Neural cell (in vitro differentiated cells): ENCODE measurements at regions not wholly inside any gene's neighbourhood (a gene's known extent, or its start where the extent isn't known, plus 50 kb on each side); places are given as distances from the start of the nearest gene placed in this dataset.

Experiments used
- H2AFZ ChIP-seq: fragments of 200-600, 300-800 bp; sonication (generic), shearing (Covaris generic); 2 replicates; pipeline ENCODE4 v1.6.0; 2014; ENCODE audit warnings: low read depth, mild to moderate bottlenecking, antibody characterized with exemption, low read length, moderate library complexity
- H3F3A ChIP-seq: fragments of 200-600 bp; shearing (Covaris generic); 2 replicates; pipeline ENCODE4 v1.6.1; 2016; ENCODE audit warnings: mild to moderate bottlenecking, moderate library complexity, mixed read lengths, antibody characterized with exemption, low read length; ENCODE audit not compliant: insufficient read depth, poor library complexity, severe bottlenecking
- H3K27ac ChIP-seq: fragments of 200-600, 300-800 bp; sonication (generic), shearing (Covaris generic); 2 replicates; pipeline ENCODE4 v1.5.1; 2014; ENCODE audit warnings: mild to moderate bottlenecking, low read length, moderate library complexity
- H3K27me3 ChIP-seq: fragments of 300-800, 200-600 bp; sonication (generic), shearing (Covaris generic); 2 replicates; pipeline ENCODE4 v1.6.0; 2014; ENCODE audit warnings: mild to moderate bottlenecking, low read depth, low read length, moderate library complexity; ENCODE audit not compliant: insufficient read depth
- H3K36me3 ChIP-seq: fragments of 300-800, 200-600 bp; sonication (generic), shearing (Covaris generic); 2 replicates; pipeline ENCODE4 v1.5.1; 2014; ENCODE audit warnings: mild to moderate bottlenecking, antibody characterized with exemption, low read length, moderate library complexity; ENCODE audit not compliant: insufficient read depth
- H3K4me2 ChIP-seq: fragments of 300-800, 200-600 bp; sonication (generic), shearing (Covaris generic); 2 replicates; pipeline ENCODE4 v1.6.0; 2014; ENCODE audit warnings: mild to moderate bottlenecking, low read length
- H3K4me3 ChIP-seq: fragments of 300-800, 200-600 bp; sonication (generic), shearing (Covaris generic); 2 replicates; pipeline ENCODE4 v1.5.1; 2014; ENCODE audit warnings: mild to moderate bottlenecking, low read length, moderate library complexity
- H3K79me2 ChIP-seq: fragments of 200-600 bp; shearing (Covaris generic); replicated peaks from 2 replicates; pipeline ENCODE4 v1.6.0; 2014; ENCODE audit warnings: mild to moderate bottlenecking, low read length, moderate library complexity; ENCODE audit not compliant: insufficient read depth
- H3K9ac ChIP-seq: fragments of 300-800, 200-600 bp; sonication (generic), shearing (Covaris generic); 2 replicates; pipeline ENCODE4 v1.6.1; 2016; ENCODE audit warnings: mild to moderate bottlenecking, low read length, mixed read lengths
- H3K9me2 ChIP-seq: fragments of 200-600 bp; shearing (Covaris generic); 2 replicates; pipeline ENCODE4 v1.6.1; 2016; ENCODE audit warnings: mild to moderate bottlenecking, low read length, mixed read lengths; ENCODE audit not compliant: insufficient read depth
- H3K9me3 ChIP-seq: fragments of 200-600, 300-800 bp; sonication (generic), shearing (Covaris generic); 2 replicates; pipeline ENCODE4 v1.6.1; 2016; ENCODE audit warnings: mild to moderate bottlenecking, mixed run types, low read length, moderate library complexity, mixed read lengths
- H4K20me1 ChIP-seq: fragments of 200-600 bp; shearing (Covaris generic); 2 replicates; pipeline ENCODE4 v1.6.1; 2016; ENCODE audit warnings: mild to moderate bottlenecking, mixed run types; ENCODE audit not compliant: insufficient read depth
- EP300 ChIP-seq: fragments of 450-650 bp; conservative IDR thresholded peaks from 2 replicates; pipeline ENCODE4 v1.6.1; 2014; ENCODE audit warnings: antibody characterized with exemption, mild to moderate bottlenecking, moderate library complexity; ENCODE audit not compliant: poor library complexity, severe bottlenecking
- EZH2 ChIP-seq: fragments of 200-600, 300-800 bp; shearing (Covaris generic), sonication (generic); IDR thresholded peaks from 2 replicates; pipeline ENCODE4 v1.6.1; 2014; ENCODE audit warnings: antibody characterized with exemption, low read length, borderline replicate concordance, mild to moderate bottlenecking; ENCODE audit not compliant: insufficient read depth, poor library complexity, severe bottlenecking
- MXI1 ChIP-seq: fragments of 450-650 bp; conservative IDR thresholded peaks from 2 replicates; pipeline ENCODE4 v1.6.1; 2014; ENCODE audit warnings: antibody characterized with exemption, mild to moderate bottlenecking; ENCODE audit not compliant: poor library complexity, severe bottlenecking
- POLR2AphosphoS5 ChIP-seq: IDR thresholded peaks from 2 replicates; pipeline ENCODE4 v1.6.1; 2012
- RAD21 ChIP-seq: fragments of 450-650 bp; conservative IDR thresholded peaks from 2 replicates; pipeline ENCODE4 v1.6.1; 2014; ENCODE audit warnings: antibody characterized with exemption, mild to moderate bottlenecking, moderate library complexity
- SMC3 ChIP-seq: fragments of 450-650 bp; conservative IDR thresholded peaks from 2 replicates; pipeline ENCODE4 v1.6.1; 2014; ENCODE audit warnings: antibody characterized with exemption, mild to moderate bottlenecking, moderate library complexity; ENCODE audit not compliant: poor library complexity
- TAF1 ChIP-seq: IDR thresholded peaks from 2 replicates; pipeline ENCODE4 v1.6.1; 2012; ENCODE audit warnings: low read depth
- TF ChIP-seq, protein P1 (sequence below): fragments of 450-650 bp; IDR thresholded peaks from 2 replicates; pipeline ENCODE4 v1.5.1; 2014; ENCODE audit warnings: antibody characterized with exemption, mild to moderate bottlenecking, moderate library complexity; ENCODE audit not compliant: poor library complexity, severe bottlenecking
- TF ChIP-seq, protein P2 (sequence below): IDR thresholded peaks from 2 replicates; pipeline ENCODE4 v1.6.1; 2012; ENCODE audit warnings: borderline replicate concordance

DNA sequence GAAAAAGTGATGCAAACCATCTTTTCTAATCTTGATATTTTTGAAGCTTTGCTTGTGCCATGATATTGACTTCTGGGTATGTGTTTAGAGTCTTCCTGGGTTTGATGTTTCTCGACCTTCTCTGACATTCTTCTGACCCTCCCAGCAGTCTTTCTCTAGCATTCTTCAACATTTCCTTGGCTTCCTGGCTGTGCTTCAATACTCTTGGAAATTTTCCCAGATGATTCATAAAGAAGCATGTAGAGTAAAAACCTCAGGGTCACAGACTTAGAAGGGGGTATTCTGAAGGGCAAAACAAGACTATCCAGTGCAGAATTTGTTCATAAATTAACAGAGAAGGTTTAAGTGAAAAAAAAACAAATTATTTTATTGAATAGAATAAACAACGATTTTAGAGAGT is 946.3 kb upstream of the PCDH9 start:
- Histone ChIP-seq H3K9me2 (no peaks in the 10 kb centered on the region), H3K27ac (no peak overlapping the region), H3K4me2 (no peak overlapping the region), H2AFZ (no peak overlapping the region), H4K20me1 (no peaks in the 10 kb centered on the region), H3K9me3 (no peaks in the 10 kb centered on the region), H3K9ac (no peak overlapping the region), H3K36me3 (no peaks in the 10 kb centered on the region), H3F3A (no peaks in the 10 kb centered on the region), H3K79me2 (no peaks in the 10 kb centered on the region), H3K4me3 (no peak overlapping the region), H3K27me3 (no peaks in the 10 kb centered on the region)
- TF ChIP-seq POLR2AphosphoS5 = no peak
- no peak for TF ChIP-seq SMC3
- no peak for TF ChIP-seq RAD21
- TF ChIP-seq, protein P1, sequence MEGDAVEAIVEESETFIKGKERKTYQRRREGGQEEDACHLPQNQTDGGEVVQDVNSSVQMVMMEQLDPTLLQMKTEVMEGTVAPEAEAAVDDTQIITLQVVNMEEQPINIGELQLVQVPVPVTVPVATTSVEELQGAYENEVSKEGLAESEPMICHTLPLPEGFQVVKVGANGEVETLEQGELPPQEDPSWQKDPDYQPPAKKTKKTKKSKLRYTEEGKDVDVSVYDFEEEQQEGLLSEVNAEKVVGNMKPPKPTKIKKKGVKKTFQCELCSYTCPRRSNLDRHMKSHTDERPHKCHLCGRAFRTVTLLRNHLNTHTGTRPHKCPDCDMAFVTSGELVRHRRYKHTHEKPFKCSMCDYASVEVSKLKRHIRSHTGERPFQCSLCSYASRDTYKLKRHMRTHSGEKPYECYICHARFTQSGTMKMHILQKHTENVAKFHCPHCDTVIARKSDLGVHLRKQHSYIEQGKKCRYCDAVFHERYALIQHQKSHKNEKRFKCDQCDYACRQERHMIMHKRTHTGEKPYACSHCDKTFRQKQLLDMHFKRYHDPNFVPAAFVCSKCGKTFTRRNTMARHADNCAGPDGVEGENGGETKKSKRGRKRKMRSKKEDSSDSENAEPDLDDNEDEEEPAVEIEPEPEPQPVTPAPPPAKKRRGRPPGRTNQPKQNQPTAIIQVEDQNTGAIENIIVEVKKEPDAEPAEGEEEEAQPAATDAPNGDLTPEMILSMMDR = no peak
- no peak for TF ChIP-seq MXI1
- TF ChIP-seq EP300 = no peak
- TF ChIP-seq TAF1 = no peak
- TF ChIP-seq EZH2 = no peak
- TF ChIP-seq, protein P2, sequence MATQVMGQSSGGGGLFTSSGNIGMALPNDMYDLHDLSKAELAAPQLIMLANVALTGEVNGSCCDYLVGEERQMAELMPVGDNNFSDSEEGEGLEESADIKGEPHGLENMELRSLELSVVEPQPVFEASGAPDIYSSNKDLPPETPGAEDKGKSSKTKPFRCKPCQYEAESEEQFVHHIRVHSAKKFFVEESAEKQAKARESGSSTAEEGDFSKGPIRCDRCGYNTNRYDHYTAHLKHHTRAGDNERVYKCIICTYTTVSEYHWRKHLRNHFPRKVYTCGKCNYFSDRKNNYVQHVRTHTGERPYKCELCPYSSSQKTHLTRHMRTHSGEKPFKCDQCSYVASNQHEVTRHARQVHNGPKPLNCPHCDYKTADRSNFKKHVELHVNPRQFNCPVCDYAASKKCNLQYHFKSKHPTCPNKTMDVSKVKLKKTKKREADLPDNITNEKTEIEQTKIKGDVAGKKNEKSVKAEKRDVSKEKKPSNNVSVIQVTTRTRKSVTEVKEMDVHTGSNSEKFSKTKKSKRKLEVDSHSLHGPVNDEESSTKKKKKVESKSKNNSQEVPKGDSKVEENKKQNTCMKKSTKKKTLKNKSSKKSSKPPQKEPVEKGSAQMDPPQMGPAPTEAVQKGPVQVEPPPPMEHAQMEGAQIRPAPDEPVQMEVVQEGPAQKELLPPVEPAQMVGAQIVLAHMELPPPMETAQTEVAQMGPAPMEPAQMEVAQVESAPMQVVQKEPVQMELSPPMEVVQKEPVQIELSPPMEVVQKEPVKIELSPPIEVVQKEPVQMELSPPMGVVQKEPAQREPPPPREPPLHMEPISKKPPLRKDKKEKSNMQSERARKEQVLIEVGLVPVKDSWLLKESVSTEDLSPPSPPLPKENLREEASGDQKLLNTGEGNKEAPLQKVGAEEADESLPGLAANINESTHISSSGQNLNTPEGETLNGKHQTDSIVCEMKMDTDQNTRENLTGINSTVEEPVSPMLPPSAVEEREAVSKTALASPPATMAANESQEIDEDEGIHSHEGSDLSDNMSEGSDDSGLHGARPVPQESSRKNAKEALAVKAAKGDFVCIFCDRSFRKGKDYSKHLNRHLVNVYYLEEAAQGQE = no peak

DNA sequence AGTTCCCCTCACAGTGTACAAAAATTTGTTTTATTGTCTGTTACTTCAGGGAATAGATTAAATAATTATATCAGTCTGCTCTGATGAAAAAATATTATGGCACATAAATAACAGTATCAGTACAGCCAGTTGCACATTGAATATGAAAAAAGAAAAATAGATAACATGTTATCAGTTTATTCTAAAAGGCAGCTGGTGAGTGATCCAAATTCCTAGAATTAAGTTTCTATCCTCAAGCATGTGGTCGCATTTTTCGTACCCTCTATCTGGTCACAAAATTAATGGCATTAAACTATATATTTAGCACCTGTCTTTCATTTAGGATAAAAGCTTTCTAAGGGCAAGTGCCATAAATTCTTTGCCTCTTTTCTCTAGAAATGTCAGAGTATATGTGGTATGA is 944.8 kb upstream of the PCDH9 start:
- Histone ChIP-seq H3K4me3 (no peak overlapping the region), H3K27ac (no peak overlapping the region), H3K9ac (no peak overlapping the region), H3K9me3 (no peaks in the 10 kb centered on the region), H3K4me2 (no peak overlapping the region), H4K20me1 (no peaks in the 10 kb centered on the region), H3F3A (no peaks in the 10 kb centered on the region), H3K79me2 (no peaks in the 10 kb centered on the region), H3K9me2 (no peaks in the 10 kb centered on the region), H2AFZ (no peak overlapping the region), H3K27me3 (no peaks in the 10 kb centered on the region), H3K36me3 (no peaks in the 10 kb centered on the region)
- TF ChIP-seq, protein P1 = no peak
- no peak for TF ChIP-seq EZH2
- no peak for TF ChIP-seq RAD21
- no peak for TF ChIP-seq MXI1
- TF ChIP-seq EP300 = no peak
- no peak for TF ChIP-seq POLR2AphosphoS5
- TF ChIP-seq SMC3 = no peak
- TF ChIP-seq, protein P2 = no peak
